Neural progenitor cell (in vitro differentiated cells): ENCODE measurements at regions not wholly inside any gene's neighbourhood (a gene's known extent, or its start where the extent isn't known, plus 50 kb on each side); places are given as distances from the start of the nearest gene placed in this dataset.

ENCODE experiments used
- EZH2 ChIP-seq: fragments of 200-600 bp; sonication (generic); IDR thresholded peaks from 2 replicates; pipeline ENCODE4 v1.6.1; 2017; ENCODE audit warnings: antibody characterized with exemption, mild to moderate bottlenecking, moderate library complexity
- EZH2phosphoT487 ChIP-seq: fragments of 200-600 bp; sonication (generic); IDR thresholded peaks from 2 replicates; pipeline ENCODE4 v1.6.1; 2017; ENCODE audit warnings: antibody characterized with exemption
- TF ChIP-seq, protein P1 (sequence below): fragments of 200-600 bp; sonication (generic); IDR thresholded peaks from 2 replicates; pipeline ENCODE4 v1.5.1; 2017; ENCODE audit warnings: antibody characterized with exemption, mild to moderate bottlenecking

DNA sequence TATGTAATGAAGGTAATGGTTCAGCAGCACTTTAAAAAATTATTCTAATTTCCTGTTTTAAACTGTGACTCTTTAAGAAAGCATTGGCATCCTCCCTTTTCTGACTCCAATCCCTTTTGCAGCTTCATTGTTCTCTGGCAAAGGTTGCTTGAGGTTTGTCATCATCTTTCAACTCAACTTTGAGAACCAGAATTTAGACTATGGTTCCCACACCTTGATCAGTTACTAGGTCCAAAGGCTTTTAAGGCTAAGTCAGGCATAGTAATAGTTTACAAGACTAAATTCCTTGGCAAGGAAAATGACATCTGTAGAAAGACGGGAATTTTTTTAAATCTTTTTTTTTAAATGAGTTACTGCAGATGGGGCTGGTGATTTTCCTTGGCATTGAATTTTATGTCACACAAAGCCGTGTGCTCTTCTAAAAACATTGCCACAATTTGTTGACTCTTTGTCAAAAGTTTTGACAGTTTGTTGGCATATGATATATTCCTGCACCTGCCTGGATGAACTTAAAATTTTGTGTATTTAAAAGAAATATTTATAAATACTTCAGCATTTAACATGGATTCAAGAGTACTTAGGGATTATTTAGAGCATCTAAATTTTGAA, 451.0 kb downstream of the MEIS1 start:
- TF ChIP-seq EZH2 (no peak), EZH2phosphoT487 (no peak)
- TF ChIP-seq, protein P1, sequence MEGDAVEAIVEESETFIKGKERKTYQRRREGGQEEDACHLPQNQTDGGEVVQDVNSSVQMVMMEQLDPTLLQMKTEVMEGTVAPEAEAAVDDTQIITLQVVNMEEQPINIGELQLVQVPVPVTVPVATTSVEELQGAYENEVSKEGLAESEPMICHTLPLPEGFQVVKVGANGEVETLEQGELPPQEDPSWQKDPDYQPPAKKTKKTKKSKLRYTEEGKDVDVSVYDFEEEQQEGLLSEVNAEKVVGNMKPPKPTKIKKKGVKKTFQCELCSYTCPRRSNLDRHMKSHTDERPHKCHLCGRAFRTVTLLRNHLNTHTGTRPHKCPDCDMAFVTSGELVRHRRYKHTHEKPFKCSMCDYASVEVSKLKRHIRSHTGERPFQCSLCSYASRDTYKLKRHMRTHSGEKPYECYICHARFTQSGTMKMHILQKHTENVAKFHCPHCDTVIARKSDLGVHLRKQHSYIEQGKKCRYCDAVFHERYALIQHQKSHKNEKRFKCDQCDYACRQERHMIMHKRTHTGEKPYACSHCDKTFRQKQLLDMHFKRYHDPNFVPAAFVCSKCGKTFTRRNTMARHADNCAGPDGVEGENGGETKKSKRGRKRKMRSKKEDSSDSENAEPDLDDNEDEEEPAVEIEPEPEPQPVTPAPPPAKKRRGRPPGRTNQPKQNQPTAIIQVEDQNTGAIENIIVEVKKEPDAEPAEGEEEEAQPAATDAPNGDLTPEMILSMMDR = no peak
